GM19452 (cell line): ENCODE measurements at regions not wholly inside any gene's neighbourhood (a gene's known extent, or its start where the extent isn't known, plus 50 kb on each side); places are given as distances from the start of the nearest gene placed in this dataset.

Source experiments
- ATAC-seq: cut with Tn5 transposase; IDR thresholded peaks from one replicate; pipeline ENCODE4 v1.9.1; 2021; ENCODE audit not compliant: unreplicated experiment

DNA sequence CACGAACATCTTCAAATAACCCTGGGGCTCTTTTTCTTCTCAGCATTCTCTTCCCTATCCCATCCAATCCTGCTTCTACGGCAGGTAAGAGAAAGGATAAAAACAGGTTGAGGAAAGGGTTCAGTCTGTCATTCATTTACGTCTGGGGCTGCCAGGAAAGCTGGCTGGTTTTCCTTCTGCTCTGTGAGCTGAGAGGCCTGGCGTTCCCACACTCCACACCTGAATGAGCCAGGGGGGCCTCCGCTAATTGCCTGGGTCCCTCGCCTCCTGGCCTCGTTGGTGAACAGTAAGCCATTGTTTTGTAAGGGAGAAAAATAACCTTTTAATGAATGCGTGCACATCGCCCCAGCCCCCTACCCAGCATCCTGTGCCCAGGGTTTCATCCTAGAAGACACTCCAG is 70.8 kb upstream of the SIM2 start:
- no peak for ATAC-seq

DNA sequence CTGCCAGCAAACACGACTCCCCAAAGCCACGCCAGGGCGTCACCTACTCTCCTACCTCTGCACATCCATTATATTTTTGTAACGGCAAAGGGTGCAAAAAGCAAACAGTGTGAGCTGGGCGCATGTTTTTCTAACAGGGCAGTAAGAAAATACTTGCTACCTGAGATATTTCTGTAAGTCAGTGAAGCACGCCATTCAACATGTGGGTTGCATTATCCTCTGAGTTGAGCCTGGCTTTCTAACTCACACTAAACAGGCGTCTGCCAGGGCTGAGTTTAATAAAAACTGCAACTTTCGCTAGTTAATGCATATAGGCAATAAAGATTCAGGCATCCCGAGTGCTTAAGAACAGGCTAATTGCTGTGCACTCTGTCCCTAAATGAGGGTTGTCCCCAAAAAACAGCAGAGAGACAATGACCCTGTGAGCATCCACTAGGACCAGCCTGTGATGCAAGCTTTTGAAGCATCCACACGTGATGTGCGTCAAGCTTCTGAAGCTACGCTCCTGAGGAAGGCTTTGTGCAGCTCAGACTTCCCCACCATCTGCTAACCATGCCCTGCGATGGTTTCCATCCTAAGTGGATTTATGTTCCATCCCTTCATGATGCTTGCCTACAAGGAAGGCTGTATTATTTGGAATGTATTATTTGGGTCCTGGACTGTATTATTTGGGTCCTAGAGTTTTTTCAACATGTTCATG is 70.0 kb upstream of the SIM2 start:
- ATAC-seq: no peak

- ATAC-seq: no peak
Observed at GRCh38 chr21:36630485-36631206, 68.3 kb upstream of the SIM2 start.

DNA sequence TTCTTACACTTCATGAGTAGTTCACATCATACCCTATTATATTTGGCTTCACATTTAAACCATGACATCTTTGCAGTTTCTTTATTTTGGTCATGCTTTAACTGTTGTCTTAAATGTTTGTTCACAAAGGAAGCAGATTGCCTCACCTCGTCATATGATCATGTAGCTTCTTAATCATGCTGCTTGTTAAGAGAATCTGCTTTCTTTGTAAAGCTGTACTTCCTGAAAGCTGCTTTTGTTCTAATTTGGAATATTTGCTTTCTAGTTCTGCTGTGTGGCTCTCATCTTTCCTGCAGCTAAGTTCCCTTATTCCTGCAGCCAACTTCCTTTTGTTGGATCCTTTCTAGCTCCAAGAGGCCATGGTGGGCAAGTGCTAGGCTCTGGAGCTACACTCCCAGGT is 62.9 kb upstream of the SIM2 start:
- ATAC-seq: no peak

GRCh38 chr21:36636439-36636838 is 62.5 kb upstream of the SIM2 start:
- no peak for ATAC-seq

GRCh38 chr21:36639769-36640168 is 59.1 kb upstream of the SIM2 start:
- no peak for ATAC-seq

GRCh38 chr21:36640174-36640720 is 58.7 kb upstream of the SIM2 start:
- no peak for ATAC-seq

DNA sequence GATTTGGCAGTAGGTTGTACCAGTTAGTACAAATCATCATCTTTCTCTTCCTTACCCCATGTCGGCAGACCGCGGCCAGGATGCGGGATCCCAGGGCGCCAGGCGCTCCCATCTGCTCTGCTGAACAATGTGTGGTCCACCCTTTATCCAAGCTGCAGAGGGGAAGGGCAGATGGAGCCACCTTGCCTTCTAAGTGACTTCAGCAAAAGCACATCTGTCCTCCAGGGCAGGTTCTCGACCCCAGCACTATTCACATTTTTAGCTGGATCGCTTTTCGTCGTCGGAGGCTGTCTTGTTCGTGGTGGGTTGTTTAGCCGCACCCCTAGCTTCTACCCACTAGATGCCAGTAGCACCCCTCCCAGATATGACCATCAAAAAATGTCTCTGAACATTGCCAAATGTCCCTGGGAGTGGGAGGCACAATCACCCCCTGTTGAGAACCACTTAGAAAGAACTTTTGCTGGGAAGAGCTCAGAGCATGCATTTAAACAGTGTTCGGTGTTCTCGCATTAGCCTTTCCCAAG is 58.1 kb upstream of the SIM2 start:
- ATAC-seq: no peak

DNA sequence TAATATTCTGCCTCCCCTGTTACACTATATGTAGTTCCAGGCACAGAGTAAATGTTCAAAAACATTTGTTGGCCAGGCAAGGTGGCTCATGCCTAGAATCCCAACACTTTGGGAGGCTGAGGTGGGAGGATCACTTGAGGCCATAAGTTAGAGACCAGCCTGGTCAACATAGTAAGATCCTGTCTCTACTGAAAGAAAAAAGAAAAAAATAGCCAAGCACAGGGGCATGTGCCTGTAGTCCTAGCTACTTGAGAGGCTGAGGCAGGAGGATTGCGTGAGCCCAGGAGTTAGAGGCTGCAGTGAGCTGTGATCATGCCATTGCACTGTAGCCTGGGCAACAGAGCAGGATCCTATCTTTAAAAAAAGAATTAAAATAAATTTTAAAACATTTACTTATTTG is 57.6 kb upstream of the SIM2 start:
- ATAC-seq: no peak

DNA sequence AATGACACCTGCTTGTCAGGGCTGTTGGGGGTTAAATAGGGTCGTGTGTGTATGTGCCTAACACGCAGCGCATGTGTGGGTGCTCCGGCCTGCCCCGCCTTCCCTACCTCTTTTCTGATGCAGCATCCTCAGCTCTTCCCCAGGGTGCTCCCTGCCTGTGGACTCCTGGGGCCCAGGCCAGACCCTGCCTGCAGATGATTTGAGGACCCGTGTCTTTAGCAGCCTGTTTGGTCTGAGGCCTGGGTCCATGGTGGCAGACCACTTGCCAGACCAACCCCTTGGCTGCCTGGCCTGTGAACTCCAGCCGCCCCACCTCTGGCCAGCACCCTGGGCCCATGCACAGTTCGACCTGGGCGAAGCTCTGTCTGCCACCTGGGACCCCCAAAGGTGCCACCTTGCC is 57.0 kb upstream of the SIM2 start:
- ATAC-seq: no peak

GRCh38 chr21:36642777-36643176 is 56.1 kb upstream of the SIM2 start:
- ATAC-seq: no peak

DNA sequence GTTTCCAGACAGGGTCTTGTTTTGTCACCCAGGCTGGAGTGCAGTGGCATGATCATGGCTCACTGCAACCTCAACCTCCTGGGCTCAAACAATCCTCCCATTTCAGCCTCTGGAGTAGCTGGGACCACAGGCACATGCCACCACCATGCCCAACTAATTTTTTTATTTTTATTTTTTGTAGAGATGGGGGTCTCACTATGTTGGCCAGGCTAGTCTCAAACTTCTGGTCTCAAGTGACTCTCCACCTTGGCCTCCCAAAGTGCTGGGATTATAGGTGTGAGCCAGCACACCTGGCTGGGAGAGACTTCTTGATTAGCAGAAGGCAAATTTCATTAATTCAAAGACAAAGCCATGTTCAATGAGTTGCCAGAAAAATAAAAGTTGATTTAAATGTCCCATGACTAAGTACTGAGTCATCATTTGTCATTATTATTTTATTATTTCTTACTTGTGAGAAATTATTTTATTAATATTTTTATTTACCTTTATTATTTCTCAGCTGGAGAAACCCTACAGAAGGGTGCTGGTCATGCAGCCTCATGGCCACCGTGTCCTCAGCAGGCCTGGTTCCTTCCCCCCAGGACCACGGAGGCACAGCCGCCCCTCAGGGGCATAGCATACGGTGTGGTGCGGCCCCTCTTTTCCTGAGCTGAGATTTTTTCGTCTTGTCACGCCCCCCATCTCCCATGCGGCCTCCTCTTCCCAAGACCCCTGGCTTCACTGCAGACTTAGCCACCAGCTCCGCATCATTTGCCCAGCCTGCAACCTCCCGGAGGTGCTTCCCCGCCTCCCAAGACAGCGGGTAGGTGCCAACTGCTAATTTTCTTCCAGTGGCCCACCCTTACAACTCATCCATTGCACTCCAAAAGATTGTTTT is 55.3 kb upstream of the SIM2 start:
- no peak for ATAC-seq

DNA sequence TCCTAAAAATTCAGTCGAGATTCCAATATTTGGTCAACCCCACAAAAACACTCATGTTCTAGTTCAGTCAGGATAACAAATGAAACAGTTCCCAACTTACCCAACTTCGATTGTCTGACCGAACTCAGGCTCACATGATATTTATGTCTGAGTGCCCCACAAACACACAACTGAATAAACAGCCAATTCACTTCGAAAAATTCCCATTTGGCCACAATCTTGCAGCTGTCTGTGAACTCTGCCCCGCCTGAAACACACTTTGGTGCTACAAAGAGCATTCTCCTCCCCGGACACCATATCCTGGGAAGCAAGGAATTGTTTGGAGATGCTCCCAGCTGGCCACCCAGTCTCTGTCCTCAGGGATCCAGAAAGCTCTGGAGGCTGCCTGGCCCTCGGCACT is 52.9 kb upstream of the SIM2 start:
- ATAC-seq: no peak

- no peak for ATAC-seq
Observed at GRCh38 chr21:36646645-36647044, 52.3 kb upstream of the SIM2 start.

- ATAC-seq: no peak
Observed at GRCh38 chr21:36647279-36648093, 51.4 kb upstream of the SIM2 start.
